Lung (tissue), 11 donors: ENCODE measurements at regions not wholly inside any gene's neighbourhood (a gene's known extent, or its start where the extent isn't known, plus 50 kb on each side); places are given as distances from the start of the nearest gene placed in this dataset.

Experiments
- ATAC-seq: fragments of 200-7000 bp; cut with Tn5 transposase; one replicate; pipeline ENCODE4 v1.9.1; 2020; ENCODE audit warnings: moderate number of reproducible peaks; ENCODE audit not compliant: insufficient read depth, low FRiP score
- DNase-seq, 3 donors: peaks; one replicate each; pipeline ENCODE4 v3.0.0-alpha.2; 2013 to 2017
- H3K27ac ChIP-seq, 2 donors: one replicate each; pipeline ENCODE4 v1.5.1; 2013; ENCODE audit warnings: mild to moderate bottlenecking in 2 of 2, moderate library complexity in 2 of 2, control low read depth in 1 of 2, inconsistent platforms in 1 of 2, low read depth in 1 of 2, low read length in 1 of 2
- H3K27me3 ChIP-seq, 3 donors: one replicate each; pipeline ENCODE4 v1.5.1; 2013; ENCODE audit warnings: low read length in 2 of 3; ENCODE audit not compliant: control insufficient read depth in 3 of 3, insufficient read depth in 3 of 3
- H3K36me3 ChIP-seq, 4 donors: one replicate each; pipeline ENCODE4 v1.5.1; 2013; ENCODE audit warnings: low read length in 4 of 4, mild to moderate bottlenecking in 1 of 4, moderate library complexity in 1 of 4; ENCODE audit not compliant: control insufficient read depth in 4 of 4, insufficient read depth in 4 of 4
- H3K4me1 ChIP-seq, 5 donors: one replicate each; pipeline ENCODE4 v1.5.1; 2013; ENCODE audit warnings: low read length in 5 of 5, mild to moderate bottlenecking in 2 of 5, moderate library complexity in 1 of 5; ENCODE audit not compliant: control insufficient read depth in 5 of 5, insufficient read depth in 5 of 5
- H3K4me3 ChIP-seq: one replicate; pipeline ENCODE4 v1.5.1; 2013; ENCODE audit warnings: mild to moderate bottlenecking, control low read depth, moderate library complexity
- H3K9ac ChIP-seq, 2 donors: one replicate each; pipeline ENCODE4 v1.5.1; 2013; ENCODE audit warnings: low read length in 2 of 2, control low read depth in 1 of 2; ENCODE audit not compliant: insufficient read depth in 1 of 2
- H3K9me3 ChIP-seq, 4 donors: one replicate each; pipeline ENCODE4 v1.5.1; 2013; ENCODE audit warnings: low read length in 3 of 4, mild to moderate bottlenecking in 1 of 4, moderate library complexity in 1 of 4; ENCODE audit not compliant: control insufficient read depth in 4 of 4, insufficient read depth in 3 of 4
- WGBS, 2 donors: extraction: QIAGEN DNeasy Blood & Tissue Kit; methylation state at CpG; one replicate each; pipeline ENCODE4 v1.1.7; 2013; 5-methylcytosine and 5-hydroxymethylcytosine counted together
- TF ChIP-seq, protein P1 (sequence below): IDR thresholded peaks from 2 replicates; pipeline ENCODE4 v1.5.1; 2012; ENCODE audit warnings: mild to moderate bottlenecking; ENCODE audit errors: control extremely low read depth, extremely low read depth
- donor health status: control.
- donor health status: control.
- donor health status: Bipolar disorder and iron deficiency.
- donor health status: healthy.
- donor health status: DM: yes; HTN: yes; CAD: no.

GRCh38 chr12:80031229-80031628 lies 68.1 kb upstream of the OTOGL start:
- TF ChIP-seq, protein P1, sequence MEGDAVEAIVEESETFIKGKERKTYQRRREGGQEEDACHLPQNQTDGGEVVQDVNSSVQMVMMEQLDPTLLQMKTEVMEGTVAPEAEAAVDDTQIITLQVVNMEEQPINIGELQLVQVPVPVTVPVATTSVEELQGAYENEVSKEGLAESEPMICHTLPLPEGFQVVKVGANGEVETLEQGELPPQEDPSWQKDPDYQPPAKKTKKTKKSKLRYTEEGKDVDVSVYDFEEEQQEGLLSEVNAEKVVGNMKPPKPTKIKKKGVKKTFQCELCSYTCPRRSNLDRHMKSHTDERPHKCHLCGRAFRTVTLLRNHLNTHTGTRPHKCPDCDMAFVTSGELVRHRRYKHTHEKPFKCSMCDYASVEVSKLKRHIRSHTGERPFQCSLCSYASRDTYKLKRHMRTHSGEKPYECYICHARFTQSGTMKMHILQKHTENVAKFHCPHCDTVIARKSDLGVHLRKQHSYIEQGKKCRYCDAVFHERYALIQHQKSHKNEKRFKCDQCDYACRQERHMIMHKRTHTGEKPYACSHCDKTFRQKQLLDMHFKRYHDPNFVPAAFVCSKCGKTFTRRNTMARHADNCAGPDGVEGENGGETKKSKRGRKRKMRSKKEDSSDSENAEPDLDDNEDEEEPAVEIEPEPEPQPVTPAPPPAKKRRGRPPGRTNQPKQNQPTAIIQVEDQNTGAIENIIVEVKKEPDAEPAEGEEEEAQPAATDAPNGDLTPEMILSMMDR = no peak
- Histone ChIP-seq H3K4me3 (no peak overlapping the region), H3K9me3 (peaks cover 0 to 8% (median 0%) of the 10 kb centered on the region in 4 donors), H3K4me1 (no peaks in the 10 kb centered on the region), H3K27me3 (no peaks in the 10 kb centered on the region), H3K27ac (no peak overlapping the region), H3K36me3 (no peaks in the 10 kb centered on the region), H3K9ac (no peak overlapping the region)
- WGBS, 2 donors = 93 to 95% methylated on average over 1 of the region's 1 CpG
- ATAC-seq (no peak), DNase-seq (no peak)

GRCh38 chr12:80025638-80026037 lies 73.7 kb upstream of the OTOGL start:
- Histone ChIP-seq H3K27ac (no peak overlapping the region), H3K4me3 (no peak overlapping the region)
- ATAC-seq = no peak

DNA sequence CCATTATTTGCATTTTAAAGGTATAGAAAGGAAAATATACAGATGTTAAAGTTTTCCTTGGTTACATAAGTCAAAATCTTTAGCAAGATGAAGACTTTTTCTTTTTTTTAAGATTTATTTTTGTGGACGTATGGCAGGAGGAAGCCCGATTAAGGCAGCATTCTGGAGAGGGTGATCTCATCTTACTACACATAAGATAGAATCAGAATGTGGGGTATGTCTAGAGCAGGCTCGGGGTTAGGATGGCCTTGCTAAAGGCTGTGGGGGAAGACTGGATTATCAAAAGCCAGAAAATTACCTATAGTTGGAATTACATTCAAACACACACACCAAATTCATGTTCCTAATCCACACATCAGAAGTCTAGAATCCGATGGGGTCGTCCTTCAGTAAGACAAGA lies 79.6 kb upstream of the OTOGL start:
- H3K4me3 ChIP-seq = no peak overlapping the region
- no peak for DNase-seq
- peaks cover 0 to 15% (median 0%) of the 10 kb centered on the region in 5 donors for H3K4me1 ChIP-seq
- no peak overlapping the region for H3K9ac ChIP-seq
- no peaks in the 10 kb centered on the region for H3K27me3 ChIP-seq
- TF ChIP-seq, protein P1 = no peak
- H3K36me3 ChIP-seq = no peaks in the 10 kb centered on the region
- no peaks in the 10 kb centered on the region for H3K9me3 ChIP-seq
- 92 to 93% methylated on average over 5 of the region's 5 CpGs for WGBS, 2 donors
- no peak overlapping the region for H3K27ac ChIP-seq
- no peak for ATAC-seq

More at GRCh38 chr12:80025638-80026037, 73.7 kb upstream of the OTOGL start:
- H3K9me3 ChIP-seq = peaks cover 0 to 8% (median 0%) of the 10 kb centered on the region in 4 donors
- H3K27me3 ChIP-seq = no peaks in the 10 kb centered on the region
- no peaks in the 10 kb centered on the region for H3K4me1 ChIP-seq
- no peaks in the 10 kb centered on the region for H3K36me3 ChIP-seq
- no peak overlapping the region for H3K9ac ChIP-seq
- TF ChIP-seq, protein P1 = no peak
- DNase-seq = no peak

DNA sequence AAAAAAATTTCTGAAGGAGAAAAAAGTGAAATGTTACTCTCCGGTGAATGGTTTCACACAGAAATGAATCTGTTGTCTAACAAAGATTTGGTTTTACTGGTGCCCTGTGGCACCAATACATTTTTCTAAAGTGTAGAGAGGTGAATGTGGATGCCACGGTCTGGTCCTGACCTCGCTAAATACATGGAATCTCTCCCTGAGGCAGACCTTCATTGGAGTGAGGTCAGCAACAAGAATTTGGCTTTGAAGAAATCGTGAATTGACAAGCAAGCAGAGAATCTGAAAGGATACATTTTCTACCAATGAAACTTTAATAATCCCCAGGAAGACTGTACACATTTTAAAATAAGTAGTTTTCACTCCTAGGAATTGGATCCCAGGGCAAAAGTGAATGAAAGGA lies 81.2 kb upstream of the OTOGL start:
- DNase-seq (no peak), ATAC-seq (no peak)
- Histone ChIP-seq H3K4me1 (peaks cover 0 to 15% (median 0%) of the 10 kb centered on the region in 5 donors), H3K4me3 (no peak overlapping the region), H3K9me3 (peaks cover 0 to 7% (median 0%) of the 10 kb centered on the region in 4 donors), H3K36me3 (no peaks in the 10 kb centered on the region), H3K27me3 (no peaks in the 10 kb centered on the region), H3K9ac (no peak overlapping the region), H3K27ac (no peak overlapping the region)
- TF ChIP-seq, protein P1 = no peak
- WGBS, 2 donors = 80 to 85% methylated on average over 4 of the region's 4 CpGs
